Panc1 (cell line): ENCODE measurements at regions not wholly inside any gene's neighbourhood (a gene's known extent, or its start where the extent isn't known, plus 50 kb on each side); places are given as distances from the start of the nearest gene placed in this dataset.

ENCODE experiments used
- CTCF ChIP-seq: fragments of 450-650 bp; IDR thresholded peaks from 2 replicates; pipeline ENCODE4 v1.5.1; 2017; ENCODE audit warnings: mild to moderate bottlenecking
- POLR2AphosphoS5 ChIP-seq: IDR thresholded peaks from 2 replicates; pipeline ENCODE4 v1.6.1; 2012; ENCODE audit warnings: mild to moderate bottlenecking, low read depth, low read length, moderate library complexity

GRCh38 chr2:31651267-31651666 lies 70.5 kb upstream of the SRD5A2 start:
- TF ChIP-seq CTCF = no peak
- TF ChIP-seq POLR2AphosphoS5 = no peak
